ENCODE measurements at regions not wholly inside any gene's neighbourhood (a gene's known extent, or its start where the extent isn't known, plus 50 kb on each side); places are given as distances from the start of the nearest gene placed in this dataset.

- Histone ChIP-seq H3F3A (ENCODE audit: insufficient read depth, low read length) (no peaks in the 10 kb centered on the region), H3K9me2 (ENCODE audit: low read depth, low read length) (no peaks in the 10 kb centered on the region), H3K79me2 (ENCODE audit: insufficient read depth, low read length) (no peaks in the 10 kb centered on the region), H3K9me3 (ENCODE audit: low read length) (no peaks in the 10 kb centered on the region), H3K36me3 (ENCODE audit: insufficient read depth, low read length) (no peaks in the 10 kb centered on the region), H3K9ac (ENCODE audit: low read length) (no peak overlapping the region), H3K4me1 (ENCODE audit: insufficient read depth, low read length, severe bottlenecking) (no peaks in the 10 kb centered on the region), H2AFZ (ENCODE audit: low read length) (no peak overlapping the region), H3K4me3 (ENCODE audit: low read depth, low read length, poor library complexity, severe bottlenecking) (no peak overlapping the region), H3K4me2 (ENCODE audit: low read length) (no peak overlapping the region), H4K20me1 (ENCODE audit: insufficient read depth, low read length) (no peaks in the 10 kb centered on the region), H3K27me3 (ENCODE audit: insufficient read depth, low read length) (0 out of 2 replicates have a peak, but pooled peaks cover 3% of the 10 kb centered on the region), H3K27ac (ENCODE audit: low read depth, low read length, poor library complexity, severe bottlenecking) (no peak overlapping the region)
- TF ChIP-seq EZH2 (IDR thresholded peaks at IDR 0.05; ENCODE audit: borderline replicate concordance, low read length) (no peak), CTCF (IDR thresholded peaks at IDR 0.05; ENCODE audit: low read length) (no peak)
Observed at GRCh38 chr4:186347743-186348142, 81.8 kb downstream of the F11 start.

GRCh38 chr4:186345184-186345583 is 79.2 kb downstream of the F11 start:
- no peak overlapping the region for H3K9ac ChIP-seq (ENCODE audit: low read length)
- no peak overlapping the region for H3K27ac ChIP-seq (ENCODE audit: low read depth, low read length, poor library complexity, severe bottlenecking)
- no peak overlapping the region for H2AFZ ChIP-seq (ENCODE audit: low read length)
- no peaks in the 10 kb centered on the region for H3F3A ChIP-seq (ENCODE audit: insufficient read depth, low read length)
- no peak overlapping the region for H3K4me3 ChIP-seq (ENCODE audit: low read depth, low read length, poor library complexity, severe bottlenecking)
- H3K36me3 ChIP-seq (ENCODE audit: insufficient read depth, low read length): no peaks in the 10 kb centered on the region
- no peaks in the 10 kb centered on the region for H3K27me3 ChIP-seq (ENCODE audit: insufficient read depth, low read length)
- no peak overlapping the region for H3K4me2 ChIP-seq (ENCODE audit: low read length)
- H4K20me1 ChIP-seq (ENCODE audit: insufficient read depth, low read length): no peaks in the 10 kb centered on the region
- H3K9me2 ChIP-seq (ENCODE audit: low read depth, low read length): no peaks in the 10 kb centered on the region
- TF ChIP-seq EZH2 (IDR thresholded peaks at IDR 0.05; ENCODE audit: borderline replicate concordance, low read length) (no peak), CTCF (IDR thresholded peaks at IDR 0.05; ENCODE audit: low read length) (no peak)
- H3K79me2 ChIP-seq (ENCODE audit: insufficient read depth, low read length): no peaks in the 10 kb centered on the region
- H3K9me3 ChIP-seq (ENCODE audit: low read length): no peaks in the 10 kb centered on the region
- no peaks in the 10 kb centered on the region for H3K4me1 ChIP-seq (ENCODE audit: insufficient read depth, low read length, severe bottlenecking)

GRCh38 chr4:186342582-186342981 is 76.6 kb downstream of the F11 start:
- Histone ChIP-seq H2AFZ (ENCODE audit: low read length) (no peak overlapping the region), H3F3A (ENCODE audit: insufficient read depth, low read length) (no peaks in the 10 kb centered on the region), H3K79me2 (ENCODE audit: insufficient read depth, low read length) (no peaks in the 10 kb centered on the region), H3K4me2 (ENCODE audit: low read length) (no peak overlapping the region), H3K4me1 (ENCODE audit: insufficient read depth, low read length, severe bottlenecking) (no peaks in the 10 kb centered on the region), H3K4me3 (ENCODE audit: low read depth, low read length, poor library complexity, severe bottlenecking) (no peak overlapping the region), H3K27ac (ENCODE audit: low read depth, low read length, poor library complexity, severe bottlenecking) (no peak overlapping the region), H3K36me3 (ENCODE audit: insufficient read depth, low read length) (no peaks in the 10 kb centered on the region), H3K9me2 (ENCODE audit: low read depth, low read length) (no peaks in the 10 kb centered on the region), H3K9ac (ENCODE audit: low read length) (no peak overlapping the region), H3K9me3 (ENCODE audit: low read length) (no peaks in the 10 kb centered on the region), H4K20me1 (ENCODE audit: insufficient read depth, low read length) (no peaks in the 10 kb centered on the region), H3K27me3 (ENCODE audit: insufficient read depth, low read length) (no peaks in the 10 kb centered on the region)
- TF ChIP-seq EZH2 (IDR thresholded peaks at IDR 0.05; ENCODE audit: borderline replicate concordance, low read length) (no peak), CTCF (IDR thresholded peaks at IDR 0.05; ENCODE audit: low read length) (no peak)
